RCC 7860 (cell line): ENCODE measurements at regions not wholly inside any gene's neighbourhood (a gene's known extent, or its start where the extent isn't known, plus 50 kb on each side); places are given as distances from the start of the nearest gene placed in this dataset.

Experiments used
- DNase-seq: peaks from one replicate; pipeline ENCODE4 v3.0.0-alpha.2; 2015; ENCODE audit warnings: low spot score
- FAIRE-seq: peaks from 2 replicates; lab custom pipeline; 2012; peaks lifted over from hg19 to GRCh38; lab: Jason Lieb, UNC

GRCh38 chr6:132868057-132868456 lies 53.7 kb downstream of the RPS12 start:
- DNase-seq (no peak), FAIRE-seq (no peak)

GRCh38 chr6:132872923-132873322 lies 58.6 kb downstream of the RPS12 start:
- FAIRE-seq = no peak

GRCh38 chr6:132877003-132877402 lies 62.6 kb downstream of the RPS12 start:
- DNase-seq = no peak

More at GRCh38 chr6:132872923-132873322, 58.6 kb downstream of the RPS12 start:
- DNase-seq = no peak

GRCh38 chr6:132887204-132887603 lies 72.8 kb downstream of the RPS12 start:
- no peak for FAIRE-seq

More at GRCh38 chr6:132877003-132877402, 62.6 kb downstream of the RPS12 start:
- no peak for FAIRE-seq

GRCh38 chr6:132888701-132889100 lies 74.3 kb downstream of the RPS12 start:
- DNase-seq (no peak), FAIRE-seq (no peak)

More at GRCh38 chr6:132887204-132887603, 72.8 kb downstream of the RPS12 start:
- no peak for DNase-seq

- DNase-seq (no peak), FAIRE-seq (no peak)
Observed at GRCh38 chr6:132892929-132893771, 78.8 kb downstream of the RPS12 start.

- FAIRE-seq = no peak
- no peak for DNase-seq
Observed at GRCh38 chr6:132893772-132894490, 79.6 kb downstream of the RPS12 start.

GRCh38 chr6:132898376-132898775 lies 84.0 kb downstream of the RPS12 start:
- FAIRE-seq = no peak
- DNase-seq = no peak

- no peak for FAIRE-seq
- DNase-seq = no peak
Observed at GRCh38 chr6:132900849-132901248, 86.5 kb downstream of the RPS12 start.

- DNase-seq (no peak), FAIRE-seq (no peak)
Observed at GRCh38 chr6:132902901-132903300, 88.5 kb downstream of the RPS12 start.

GRCh38 chr6:132907231-132907630 lies 92.9 kb downstream of the RPS12 start:
- DNase-seq = no peak

GRCh38 chr6:132907914-132908313 lies 93.5 kb downstream of the RPS12 start:
- no peak for FAIRE-seq
- DNase-seq = peak; percentile 7

More at GRCh38 chr6:132907231-132907630, 92.9 kb downstream of the RPS12 start:
- no peak for FAIRE-seq

- no peak for DNase-seq
- no peak for FAIRE-seq
Observed at GRCh38 chr6:132909742-132910141, 95.4 kb downstream of the RPS12 start.

- FAIRE-seq (no peak), DNase-seq (no peak)
Observed at GRCh38 chr6:132910759-132911158, 96.4 kb downstream of the RPS12 start.

GRCh38 chr6:132919045-132919860 lies 104.9 kb downstream of the RPS12 start:
- no peak for FAIRE-seq
- DNase-seq = peak; percentile 15

GRCh38 chr6:132927713-132928112 lies 113.3 kb downstream of the RPS12 start:
- no peak for FAIRE-seq
- DNase-seq = no peak

- no peak for DNase-seq
- no peak for FAIRE-seq
Observed at GRCh38 chr6:132929141-132929540, 114.8 kb downstream of the RPS12 start.

GRCh38 chr6:132931313-132931712 lies 116.9 kb downstream of the RPS12 start:
- DNase-seq = no peak
- FAIRE-seq = no peak

- peak; percentile 65 for DNase-seq
- peak; percentile 93 for FAIRE-seq
Observed at GRCh38 chr6:132931936-132932514, 117.7 kb downstream of the RPS12 start.

- FAIRE-seq (no peak), DNase-seq (no peak)
Observed at GRCh38 chr6:132932588-132932987, 118.2 kb downstream of the RPS12 start.

GRCh38 chr6:132933090-132933489 lies 118.7 kb downstream of the RPS12 start:
- no peak for FAIRE-seq
- no peak for DNase-seq
